H1 (cell line): ENCODE measurements at regions not wholly inside any gene's neighbourhood (a gene's known extent, or its start where the extent isn't known, plus 50 kb on each side); places are given as distances from the start of the nearest gene placed in this dataset.

Source experiments
- CEBPB ChIP-seq: IDR thresholded peaks from 2 replicates; pipeline ENCODE4 v1.6.1; 2012; ENCODE audit warnings: low read depth, low read length
- CHD7 ChIP-seq: fragments of 300-600 bp; sonication (generic); IDR thresholded peaks from 2 replicates; pipeline ENCODE4 v1.7.1; 2012; ENCODE audit warnings: low read length, moderate library complexity, mild to moderate bottlenecking, inconsistent platforms; ENCODE audit not compliant: insufficient replicate concordance
- CTBP2 ChIP-seq: IDR thresholded peaks from 2 replicates; pipeline ENCODE4 v1.7.0; 2011; ENCODE audit warnings: borderline replicate concordance, mild to moderate bottlenecking, moderate library complexity, mixed read lengths, low read length; ENCODE audit not compliant: insufficient read depth, insufficient read length
- JUN ChIP-seq: IDR thresholded peaks from 2 replicates; pipeline ENCODE4 v1.6.1; 2011; ENCODE audit warnings: low read depth, mild to moderate bottlenecking, improper control_type of control experiment, low read length
- SIN3A ChIP-seq, 2 experiments: IDR thresholded peaks in 1 of 2; conservative IDR thresholded peaks in 1 of 2; 2 replicates each; pipeline ENCODE4 v1.6.1; 2011 to 2012; ENCODE audit warnings: low read length in 2 of 2, improper control_type of control experiment in 1 of 2, low read depth in 1 of 2, mild to moderate bottlenecking in 1 of 2
- YY1 ChIP-seq: IDR thresholded peaks from 2 replicates; pipeline ENCODE4 v1.6.1; 2011; ENCODE audit warnings: low read depth, mild to moderate bottlenecking, low read length
- TF ChIP-seq, protein P1 (sequence below): IDR thresholded peaks from 2 replicates; pipeline ENCODE4 v1.6.1; 2012; ENCODE audit warnings: inconsistent platforms

GRCh38 chr12:98013560-98013959 lies 501.8 kb upstream of the TMPO start (continued):
- TF ChIP-seq CHD7 (no peak), YY1 (no peak), CEBPB (no peak), CTBP2 (no peak), JUN (no peak), SIN3A (conservative IDR thresholded peaks at IDR 0.05 in 1 of 2, IDR thresholded peaks at IDR 0.05 in 1 of 2; ENCODE audit: low read depth in 1 of 2, low read length in 2 of 2) (no peak)
- TF ChIP-seq, protein P1, sequence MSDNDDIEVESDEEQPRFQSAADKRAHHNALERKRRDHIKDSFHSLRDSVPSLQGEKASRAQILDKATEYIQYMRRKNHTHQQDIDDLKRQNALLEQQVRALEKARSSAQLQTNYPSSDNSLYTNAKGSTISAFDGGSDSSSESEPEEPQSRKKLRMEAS: no peak
